GM23338 (cell line): ENCODE measurements at regions not wholly inside any gene's neighbourhood (a gene's known extent, or its start where the extent isn't known, plus 50 kb on each side); places are given as distances from the start of the nearest gene placed in this dataset.

Source experiments
- EZH2 ChIP-seq: fragments of 200-600 bp; sonication (generic); IDR thresholded peaks from one replicate; pipeline ENCODE4 v1.8.0; 2017; ENCODE audit warnings: antibody characterized with exemption, mild to moderate bottlenecking, low read depth; ENCODE audit not compliant: unreplicated experiment
- EZH2phosphoT487 ChIP-seq: fragments of 200-600 bp; sonication (generic); IDR thresholded peaks from one replicate; pipeline ENCODE4 v1.8.1; 2018; ENCODE audit warnings: antibody characterized with exemption; ENCODE audit not compliant: unreplicated experiment
- JUNB ChIP-seq: IDR thresholded peaks from one replicate; pipeline ENCODE4 v1.6.1; 2016; ENCODE audit warnings: antibody characterized with exemption; ENCODE audit not compliant: unreplicated experiment
- POLR2AphosphoS5 ChIP-seq: IDR thresholded peaks from 2 replicates; pipeline ENCODE4 v1.6.1; 2016; ENCODE audit warnings: antibody characterized with exemption, low read depth
- TF ChIP-seq, protein P1 (sequence below), 2 experiments: fragments of 200-600 bp in 1 of 2; sonication (generic) in 1 of 2; conservative IDR thresholded peaks; 2 replicates each; pipeline versions ENCODE4 v1.5.1 to v1.6.1; 2016 to 2017; ENCODE audit warnings: antibody characterized with exemption in 2 of 2, low read depth in 2 of 2, mild to moderate bottlenecking in 2 of 2, moderate library complexity in 1 of 2

DNA sequence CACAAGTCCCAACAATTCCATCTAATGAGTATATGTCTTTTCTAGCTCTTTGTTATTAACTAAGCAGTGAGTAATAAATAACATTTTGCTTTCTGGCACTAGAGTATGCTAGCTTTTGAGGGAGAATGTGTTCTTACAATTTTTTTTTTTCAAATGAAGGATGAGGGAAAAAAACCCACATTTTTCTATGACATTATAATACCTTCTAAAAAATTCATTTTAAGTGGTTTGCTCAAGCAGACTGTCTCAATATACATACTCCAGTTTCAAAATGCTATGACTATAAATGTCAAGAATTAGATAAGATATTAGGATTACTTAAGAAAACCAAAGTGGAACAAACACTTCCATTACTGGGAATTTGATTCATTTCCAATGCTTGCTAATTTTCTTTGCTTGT lies 394.6 kb downstream of the C12orf75 start:
- TF ChIP-seq POLR2AphosphoS5 (no peak), EZH2phosphoT487 (no peak), EZH2 (no peak), JUNB (no peak)
- TF ChIP-seq, protein P1, sequence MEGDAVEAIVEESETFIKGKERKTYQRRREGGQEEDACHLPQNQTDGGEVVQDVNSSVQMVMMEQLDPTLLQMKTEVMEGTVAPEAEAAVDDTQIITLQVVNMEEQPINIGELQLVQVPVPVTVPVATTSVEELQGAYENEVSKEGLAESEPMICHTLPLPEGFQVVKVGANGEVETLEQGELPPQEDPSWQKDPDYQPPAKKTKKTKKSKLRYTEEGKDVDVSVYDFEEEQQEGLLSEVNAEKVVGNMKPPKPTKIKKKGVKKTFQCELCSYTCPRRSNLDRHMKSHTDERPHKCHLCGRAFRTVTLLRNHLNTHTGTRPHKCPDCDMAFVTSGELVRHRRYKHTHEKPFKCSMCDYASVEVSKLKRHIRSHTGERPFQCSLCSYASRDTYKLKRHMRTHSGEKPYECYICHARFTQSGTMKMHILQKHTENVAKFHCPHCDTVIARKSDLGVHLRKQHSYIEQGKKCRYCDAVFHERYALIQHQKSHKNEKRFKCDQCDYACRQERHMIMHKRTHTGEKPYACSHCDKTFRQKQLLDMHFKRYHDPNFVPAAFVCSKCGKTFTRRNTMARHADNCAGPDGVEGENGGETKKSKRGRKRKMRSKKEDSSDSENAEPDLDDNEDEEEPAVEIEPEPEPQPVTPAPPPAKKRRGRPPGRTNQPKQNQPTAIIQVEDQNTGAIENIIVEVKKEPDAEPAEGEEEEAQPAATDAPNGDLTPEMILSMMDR (conservative IDR thresholded peaks at IDR 0.05; ENCODE audit: low read depth in 2 of 2) = no peak
